GM23248 (cell line): ENCODE measurements at regions not wholly inside any gene's neighbourhood (a gene's known extent, or its start where the extent isn't known, plus 50 kb on each side); places are given as distances from the start of the nearest gene placed in this dataset.

ENCODE experiments used
- EZH2 ChIP-seq: fragments of 200-600 bp; sonication (generic); IDR thresholded peaks from 2 replicates; pipeline ENCODE4 v1.6.1; 2018; ENCODE audit warnings: antibody characterized with exemption, mild to moderate bottlenecking; ENCODE audit not compliant: insufficient read depth, poor library complexity, severe bottlenecking
- EZH2phosphoT487 ChIP-seq: fragments of 200-600 bp; sonication (generic); IDR thresholded peaks from 2 replicates; pipeline ENCODE4 v1.6.1; 2018; ENCODE audit warnings: antibody characterized with exemption, moderate library complexity, mild to moderate bottlenecking, low read depth; ENCODE audit not compliant: insufficient read depth

DNA sequence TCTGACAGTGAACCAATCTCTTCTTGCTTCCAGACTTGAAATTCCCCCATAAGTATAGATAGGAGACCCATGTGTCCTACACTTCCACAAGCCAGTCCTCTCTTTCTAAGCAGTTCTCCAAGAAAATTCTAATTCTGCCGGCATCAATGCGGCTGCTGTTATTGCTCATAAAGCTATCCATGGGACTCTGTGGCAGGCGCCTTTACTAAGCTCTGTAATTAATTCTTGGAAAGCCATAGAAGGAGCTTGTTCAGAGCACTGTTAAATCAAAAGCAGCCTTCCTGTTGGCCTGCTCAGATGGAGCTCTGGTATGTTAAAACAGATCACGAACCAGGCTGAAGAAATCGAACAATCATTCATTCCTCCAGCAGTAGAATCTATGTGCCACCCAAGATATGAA lies 244.3 kb upstream of the NFE2L3 start:
- TF ChIP-seq EZH2phosphoT487 (no peak), EZH2 (no peak)
